ENCODE measurements at regions not wholly inside any gene's neighbourhood (a gene's known extent, or its start where the extent isn't known, plus 50 kb on each side); places are given as distances from the start of the nearest gene placed in this dataset.

- DNase-seq (ENCODE audit: low spot score): no peak
Measured at GRCh38 chr16:80080287-80080851, 460.4 kb upstream of the DYNLRB2 start.

DNA sequence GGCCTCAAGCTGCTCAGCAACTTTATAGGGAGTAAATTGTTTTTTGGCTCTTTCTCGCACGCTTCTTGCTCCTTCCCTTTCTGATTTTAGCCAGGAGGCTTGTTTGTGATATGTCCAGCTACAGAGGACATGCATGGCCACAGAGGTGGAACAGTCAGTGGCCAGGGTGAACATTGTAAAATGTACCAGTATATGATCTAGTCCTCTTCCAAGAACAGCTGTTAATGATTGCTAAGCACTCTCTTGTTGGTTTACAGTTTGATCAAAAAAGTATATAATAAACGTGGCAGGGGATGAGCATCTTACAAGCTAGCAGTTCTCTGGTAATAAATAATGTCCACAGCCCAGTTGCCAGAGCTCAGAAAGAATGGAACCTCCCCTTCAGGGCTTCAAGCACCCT is 461.7 kb upstream of the DYNLRB2 start:
- no peak for DNase-seq (ENCODE audit: low spot score)

- no peak for DNase-seq (ENCODE audit: low spot score)
Measured at GRCh38 chr16:80077696-80078095, 463.1 kb upstream of the DYNLRB2 start.

GRCh38 chr16:80074329-80074728 is 466.5 kb upstream of the DYNLRB2 start:
- no peak for DNase-seq (ENCODE audit: low spot score)

DNA sequence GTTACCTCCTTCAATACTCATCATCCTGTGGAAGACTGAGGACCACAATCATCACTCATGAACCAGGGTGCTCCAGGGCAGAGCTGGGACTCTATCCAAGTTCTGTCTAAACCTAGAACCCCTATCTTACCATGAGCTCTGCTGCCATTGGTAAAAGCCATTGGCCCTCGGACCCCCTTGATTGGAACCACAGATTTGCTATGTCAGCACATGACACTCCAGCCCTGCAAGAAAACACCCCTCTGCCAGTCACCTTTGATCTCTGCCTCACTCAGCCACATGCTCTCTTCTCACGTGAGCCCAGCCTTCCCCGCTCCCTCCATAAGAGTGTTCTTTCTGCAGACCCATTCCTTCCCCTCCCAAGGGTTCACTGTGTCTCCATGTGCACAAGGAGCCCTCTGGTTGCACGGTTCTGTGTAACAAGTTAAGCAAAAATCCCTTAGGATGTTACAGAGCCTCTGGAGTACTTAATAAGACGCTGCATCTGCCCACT is 468.8 kb upstream of the DYNLRB2 start:
- no peak for DNase-seq (ENCODE audit: low spot score)

DNA sequence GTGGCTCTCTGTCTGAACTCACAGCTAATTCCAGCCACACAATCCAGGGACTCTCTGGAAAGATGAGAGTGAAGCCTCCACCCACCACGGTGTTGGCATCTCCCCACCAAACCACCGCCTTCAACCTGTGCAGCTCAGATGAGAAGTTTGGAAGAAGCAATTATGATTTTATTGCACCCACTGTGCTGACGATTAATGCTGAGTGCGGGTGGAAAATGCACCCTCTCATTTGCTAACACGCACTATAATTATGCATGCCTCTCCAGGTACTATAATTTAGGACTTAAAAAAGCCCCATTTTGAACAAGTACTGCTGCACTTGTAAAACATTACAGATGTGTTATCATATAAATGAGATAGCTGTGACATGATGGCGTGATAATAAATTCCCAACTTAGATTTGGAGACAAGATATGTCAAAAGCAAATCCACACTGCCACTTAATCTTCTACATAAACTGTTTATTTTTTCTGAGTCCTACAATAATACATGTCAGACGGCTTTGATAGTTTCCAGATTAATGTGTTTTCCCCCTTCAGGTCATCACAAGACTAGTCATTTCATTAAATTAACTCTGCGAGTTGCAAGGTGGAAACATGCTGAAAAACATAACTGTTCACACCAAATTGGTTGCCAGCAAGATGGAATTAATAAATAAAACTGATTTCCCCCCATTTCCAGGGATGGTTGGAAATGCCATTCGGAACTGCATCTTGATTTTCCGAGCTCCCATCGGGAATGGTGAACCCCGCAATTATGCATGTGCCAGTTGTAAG is 466.5 kb upstream of the MAF start:
- DNase-seq (ENCODE audit: low spot score): no peak

- no peak for DNase-seq (ENCODE audit: low spot score)
Measured at GRCh38 chr16:80065541-80065940, 465.0 kb upstream of the MAF start.

GRCh38 chr16:80063713-80064069 is 463.2 kb upstream of the MAF start:
- DNase-seq (ENCODE audit: low spot score): no peak

GRCh38 chr16:80063031-80063712 is 462.6 kb upstream of the MAF start:
- DNase-seq (ENCODE audit: low spot score): no peak

DNA sequence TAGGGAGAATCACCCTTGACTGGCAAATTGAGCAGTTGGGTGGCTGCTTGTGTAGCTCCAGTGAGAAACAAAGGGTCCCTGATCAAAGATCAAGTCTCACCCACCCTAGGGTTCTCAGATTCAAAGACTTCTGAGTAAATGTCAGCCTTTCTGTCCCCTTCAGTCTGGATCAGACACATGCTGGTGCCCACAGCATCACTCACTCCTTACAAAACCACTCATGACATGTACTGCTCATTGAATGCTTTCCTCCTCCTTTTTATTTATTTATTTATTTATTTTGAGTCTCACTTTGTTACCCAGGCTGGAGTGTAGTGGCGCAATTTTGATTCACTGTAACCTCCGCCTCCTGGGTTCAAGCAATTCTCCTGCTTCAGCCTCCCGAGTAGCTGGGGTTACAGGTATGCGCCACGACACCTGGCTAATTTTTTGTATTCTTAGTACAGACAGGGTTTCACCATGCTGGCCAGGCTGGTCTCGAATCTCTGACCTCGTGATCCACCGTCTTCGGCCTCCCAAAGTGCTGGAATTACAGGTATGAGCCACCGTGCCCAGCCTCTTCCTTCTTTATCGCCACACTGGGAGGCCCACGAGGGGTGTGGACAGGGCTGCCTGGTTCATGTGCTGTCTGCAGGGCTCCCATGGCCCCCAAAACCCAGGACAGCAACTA is 462.0 kb upstream of the MAF start:
- no peak for DNase-seq (ENCODE audit: low spot score)

- no peak for DNase-seq (ENCODE audit: low spot score)
Measured at GRCh38 chr16:80060470-80060869, 459.9 kb upstream of the MAF start.

DNA sequence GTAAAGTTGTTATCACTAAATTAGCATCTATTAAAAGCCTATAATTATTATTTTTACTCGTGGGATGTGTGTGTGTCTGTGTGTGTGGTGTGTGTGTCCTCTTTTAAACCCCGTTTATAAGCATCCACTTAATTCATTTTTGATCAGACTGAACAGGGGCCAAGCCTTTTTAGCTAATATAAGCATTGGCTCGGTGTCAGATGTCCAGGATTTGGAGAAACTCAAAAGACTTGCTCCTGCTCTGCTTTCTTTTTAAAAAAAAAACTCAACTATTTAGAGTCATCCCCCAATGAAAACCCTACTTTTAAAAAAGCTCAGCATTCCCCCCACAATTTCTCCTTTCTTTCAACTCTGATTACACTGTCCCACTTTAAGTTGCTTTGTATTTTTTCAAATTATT is 459.3 kb upstream of the MAF start:
- no peak for DNase-seq (ENCODE audit: low spot score)

GRCh38 chr16:80058214-80058613 is 457.7 kb upstream of the MAF start:
- no peak for DNase-seq (ENCODE audit: low spot score)

DNA sequence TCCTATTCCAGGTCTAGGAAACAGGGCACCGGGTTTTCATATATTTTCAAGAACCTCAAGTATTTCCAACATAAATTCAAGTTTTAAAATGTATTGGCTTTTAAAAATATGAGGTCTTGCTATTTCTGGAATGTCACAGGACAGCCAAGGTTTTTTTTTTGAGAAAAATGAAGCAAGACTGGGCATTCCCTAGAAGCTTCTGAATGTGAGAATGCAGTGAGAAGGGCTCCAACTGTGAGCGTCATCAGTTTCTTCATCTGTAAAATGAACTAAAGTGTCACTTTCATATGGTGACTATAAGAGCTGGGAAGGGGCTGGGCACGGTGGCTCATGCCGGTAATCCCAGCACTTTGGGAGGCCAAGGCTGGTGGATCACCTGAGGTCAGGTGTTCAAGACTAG is 455.8 kb upstream of the MAF start:
- DNase-seq (ENCODE audit: low spot score): no peak

DNA sequence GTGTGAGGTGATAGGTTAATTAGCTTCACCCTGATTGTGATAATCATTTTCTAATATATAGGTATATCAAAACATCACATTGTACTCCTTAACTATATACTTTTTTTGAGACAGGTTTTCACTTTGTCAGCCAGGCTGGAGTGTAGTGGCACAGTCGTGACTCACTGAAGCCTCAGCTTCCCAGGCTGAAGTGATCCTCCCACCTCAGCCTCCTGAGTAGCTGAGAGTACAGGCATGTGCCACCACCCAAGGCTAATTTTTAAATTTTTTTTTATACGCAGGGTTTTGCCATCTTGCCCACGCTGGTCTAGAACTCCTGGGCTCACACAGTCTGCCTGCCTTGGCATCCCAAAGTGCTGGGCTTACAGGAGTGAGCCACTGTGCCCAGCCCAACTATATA is 455.3 kb upstream of the MAF start:
- DNase-seq (ENCODE audit: low spot score): no peak

- DNase-seq (ENCODE audit: low spot score): no peak
Measured at GRCh38 chr16:80054647-80055046, 454.1 kb upstream of the MAF start.

DNA sequence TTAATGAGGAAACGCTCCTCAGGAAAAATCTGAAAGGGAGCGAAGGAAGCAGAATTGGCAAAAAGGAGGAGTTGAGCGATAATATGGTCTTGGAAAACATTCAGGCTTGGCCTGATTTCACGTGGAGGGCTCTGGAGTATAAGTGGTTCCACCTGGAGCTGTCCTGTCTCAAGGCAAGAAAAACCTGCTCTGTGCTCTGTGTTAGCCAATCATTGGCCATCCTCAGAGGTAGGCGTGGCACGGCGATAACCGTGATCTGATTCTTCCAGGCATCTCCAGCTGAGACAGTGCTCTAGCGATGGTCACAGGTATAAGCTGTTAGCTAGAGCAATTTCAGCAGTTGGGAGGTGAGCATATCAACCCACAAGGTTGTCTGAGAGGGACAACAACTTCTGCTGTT is 450.5 kb upstream of the MAF start:
- DNase-seq (ENCODE audit: low spot score): no peak

GRCh38 chr16:80048250-80048649 is 447.7 kb upstream of the MAF start:
- DNase-seq (ENCODE audit: low spot score): no peak

GRCh38 chr16:80047842-80048241 is 447.3 kb upstream of the MAF start:
- DNase-seq (ENCODE audit: low spot score): no peak

DNA sequence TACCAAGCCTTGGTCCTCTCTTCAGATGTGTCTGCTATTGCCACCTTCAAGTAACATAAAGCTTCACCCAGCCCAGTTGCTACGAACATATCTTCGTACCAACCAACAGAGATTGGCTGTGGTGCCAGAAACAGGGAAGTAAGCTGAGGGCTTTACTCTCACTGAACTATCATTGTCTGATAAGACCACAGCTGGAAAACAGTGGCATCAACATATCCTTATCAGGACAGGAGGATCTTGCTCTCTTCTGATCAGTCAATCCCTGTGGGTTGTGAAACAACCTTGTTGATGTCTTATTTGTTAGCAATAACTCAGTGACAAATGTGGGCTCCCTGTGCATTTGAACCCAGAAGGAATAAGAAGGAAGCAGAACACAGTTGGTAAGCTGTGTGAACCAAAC is 446.3 kb upstream of the MAF start:
- no peak for DNase-seq (ENCODE audit: low spot score)

- DNase-seq (ENCODE audit: low spot score): no peak
Measured at GRCh38 chr16:80046261-80046660, 445.7 kb upstream of the MAF start.

DNA sequence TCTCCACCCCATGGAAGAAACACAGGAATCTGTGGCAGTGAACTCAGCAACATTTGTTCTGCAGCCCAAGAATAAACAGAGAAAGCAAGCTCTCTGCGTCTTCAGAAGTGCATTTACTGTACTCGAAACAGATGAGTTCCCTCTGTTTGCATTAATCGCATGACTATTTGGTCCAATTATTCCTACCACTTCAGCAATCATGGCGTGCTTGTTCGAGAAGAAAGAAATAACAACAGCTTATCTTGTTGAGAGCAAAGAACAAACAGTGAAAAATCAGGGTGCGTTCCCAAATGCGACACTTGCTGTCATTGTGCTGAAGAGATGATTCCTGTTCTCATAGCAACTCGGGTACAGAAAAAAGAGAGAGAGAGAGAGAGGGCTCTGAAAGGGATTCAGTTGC is 445.3 kb upstream of the MAF start:
- DNase-seq (ENCODE audit: low spot score): no peak

DNA sequence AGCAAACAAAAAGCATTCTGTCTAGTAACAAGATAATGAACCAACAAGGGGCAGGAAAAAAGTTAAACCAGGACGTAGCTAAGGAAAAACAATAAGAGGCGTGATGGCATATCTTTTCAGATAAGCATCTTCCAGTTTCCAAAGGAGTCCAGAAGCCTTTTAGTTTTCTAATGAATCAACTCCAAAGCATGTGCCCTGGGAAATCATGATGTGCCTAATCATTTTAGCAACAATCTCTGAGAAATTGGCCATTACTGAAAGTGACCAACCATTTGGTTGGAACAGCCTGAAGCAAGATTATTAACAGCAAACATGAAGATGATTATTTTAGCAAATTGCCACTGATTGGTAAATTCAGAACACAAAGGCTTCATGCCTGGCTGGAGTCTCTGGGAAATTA is 440.9 kb upstream of the MAF start:
- no peak for DNase-seq (ENCODE audit: low spot score)

Data from pons (tissue), 1 donor.